ENCODE measurements at regions not wholly inside any gene's neighbourhood (a gene's known extent, or its start where the extent isn't known, plus 50 kb on each side); places are given as distances from the start of the nearest gene placed in this dataset.

DNA sequence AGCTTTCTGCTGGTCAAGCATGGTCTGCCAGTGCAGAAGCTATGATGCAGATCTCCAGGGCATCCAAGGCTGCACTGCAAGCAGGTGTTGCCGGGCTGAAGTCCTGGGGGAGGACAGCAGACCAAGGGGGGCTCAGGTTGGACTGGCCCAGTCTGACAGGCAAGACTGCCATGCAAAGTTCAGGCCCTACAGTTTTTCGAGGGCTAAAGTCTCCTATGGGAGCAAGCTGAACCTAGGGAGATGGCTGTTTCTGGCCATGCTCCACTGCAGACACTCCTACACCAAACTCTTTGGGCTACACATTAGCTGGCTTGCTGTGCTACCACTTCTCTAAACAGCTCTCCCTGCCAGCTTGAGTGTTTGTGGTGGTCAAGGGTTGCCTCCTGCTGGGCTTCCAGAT, 130.0 kb upstream of the SYNCRIP start:
- Histone ChIP-seq H3K9me3 (no peaks in the 10 kb centered on the region), H3K4me3 (no peak overlapping the region), H3K27me3 (replicated peaks; ENCODE audit: insufficient read depth) (no peaks in the 10 kb centered on the region), H3K36me3 (no peaks in the 10 kb centered on the region), H3K27ac (no peak overlapping the region), H3K4me1 (replicated peaks) (peaks cover 6% of the 10 kb centered on the region)
- intact Hi-C loops (cut with DNase I), result no loop called here
- TF ChIP-seq, protein P1, sequence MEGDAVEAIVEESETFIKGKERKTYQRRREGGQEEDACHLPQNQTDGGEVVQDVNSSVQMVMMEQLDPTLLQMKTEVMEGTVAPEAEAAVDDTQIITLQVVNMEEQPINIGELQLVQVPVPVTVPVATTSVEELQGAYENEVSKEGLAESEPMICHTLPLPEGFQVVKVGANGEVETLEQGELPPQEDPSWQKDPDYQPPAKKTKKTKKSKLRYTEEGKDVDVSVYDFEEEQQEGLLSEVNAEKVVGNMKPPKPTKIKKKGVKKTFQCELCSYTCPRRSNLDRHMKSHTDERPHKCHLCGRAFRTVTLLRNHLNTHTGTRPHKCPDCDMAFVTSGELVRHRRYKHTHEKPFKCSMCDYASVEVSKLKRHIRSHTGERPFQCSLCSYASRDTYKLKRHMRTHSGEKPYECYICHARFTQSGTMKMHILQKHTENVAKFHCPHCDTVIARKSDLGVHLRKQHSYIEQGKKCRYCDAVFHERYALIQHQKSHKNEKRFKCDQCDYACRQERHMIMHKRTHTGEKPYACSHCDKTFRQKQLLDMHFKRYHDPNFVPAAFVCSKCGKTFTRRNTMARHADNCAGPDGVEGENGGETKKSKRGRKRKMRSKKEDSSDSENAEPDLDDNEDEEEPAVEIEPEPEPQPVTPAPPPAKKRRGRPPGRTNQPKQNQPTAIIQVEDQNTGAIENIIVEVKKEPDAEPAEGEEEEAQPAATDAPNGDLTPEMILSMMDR (IDR thresholded peaks at IDR 0.05), result no peak
- TF ChIP-seq POLR2AphosphoS5 (IDR thresholded peaks at IDR 0.05) (no peak), POLR2A (IDR thresholded peaks at IDR 0.05) (no peak)
- WGBS, result 77% methylated on average over 2 of the region's 2 CpGs
- no peak for DNase-seq (ENCODE audit: low spot score)

DNA sequence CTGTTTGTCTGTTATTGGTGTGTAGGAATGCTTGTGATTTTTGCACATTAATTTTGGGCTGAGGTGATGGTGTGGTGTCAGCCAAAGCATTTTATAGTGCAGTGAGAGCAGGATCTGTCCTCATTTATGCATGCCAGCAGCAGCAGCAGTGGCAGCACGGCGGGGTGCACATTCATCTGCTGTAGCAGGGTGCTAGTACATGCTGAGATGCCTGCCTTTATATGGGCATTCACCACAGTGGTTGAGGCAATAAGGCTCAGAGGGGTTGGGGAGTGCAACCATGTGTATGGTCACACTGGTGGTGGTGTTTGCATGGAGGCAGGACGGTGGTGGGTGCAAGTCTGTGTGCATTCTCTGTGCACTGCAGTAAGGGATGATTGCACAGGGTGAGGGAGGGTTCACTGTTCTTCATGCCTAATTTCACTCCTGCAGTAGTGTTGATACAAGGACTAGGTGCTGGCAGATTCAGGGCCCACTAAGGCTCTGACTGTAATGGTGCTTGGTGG, 129.3 kb upstream of the SYNCRIP start:
- Histone ChIP-seq H3K36me3 (no peaks in the 10 kb centered on the region), H3K4me1 (replicated peaks) (peaks cover 6% of the 10 kb centered on the region), H3K9me3 (no peaks in the 10 kb centered on the region), H3K27me3 (replicated peaks; ENCODE audit: insufficient read depth) (no peaks in the 10 kb centered on the region), H3K27ac (no peak overlapping the region), H3K4me3 (no peak overlapping the region)
- DNase-seq (ENCODE audit: low spot score), result no peak
- no peak for TF ChIP-seq POLR2AphosphoS5 (IDR thresholded peaks at IDR 0.05)
- TF ChIP-seq, protein P1 (IDR thresholded peaks at IDR 0.05), result no peak
- no peak for TF ChIP-seq POLR2A (IDR thresholded peaks at IDR 0.05)
- WGBS, result 81% methylated on average over 3 of the region's 3 CpGs
- intact Hi-C loops (cut with DNase I), result no loop called here

DNA sequence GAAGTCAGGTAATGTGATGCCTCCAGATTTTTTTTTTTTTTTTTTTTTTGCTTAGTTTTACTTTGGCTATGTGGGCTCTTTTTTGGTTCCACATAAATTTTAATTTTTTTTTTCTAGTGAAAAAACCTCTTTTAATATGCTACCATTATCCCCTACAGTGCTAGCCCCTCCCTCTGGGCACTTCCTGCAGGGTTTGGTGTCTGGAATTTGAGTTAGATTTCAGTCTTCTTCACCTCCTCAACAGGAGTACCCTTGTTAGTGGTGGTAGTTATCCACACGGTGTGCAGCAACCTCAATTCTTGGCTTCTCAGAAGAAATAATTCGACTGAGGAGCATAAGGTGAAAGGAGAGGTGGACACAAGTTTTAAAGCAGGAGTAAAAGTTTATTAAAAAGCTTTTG, 128.8 kb upstream of the SYNCRIP start:
- 78% methylated on average over 2 of the region's 2 CpGs for WGBS
- peaks cover 6% of the 10 kb centered on the region for H3K4me1 ChIP-seq (replicated peaks)
- no peak overlapping the region for H3K27ac ChIP-seq
- DNase-seq (ENCODE audit: low spot score), result no peak
- H3K36me3 ChIP-seq, result no peaks in the 10 kb centered on the region
- H3K9me3 ChIP-seq, result no peaks in the 10 kb centered on the region
- intact Hi-C loops (cut with DNase I), result no loop called here
- TF ChIP-seq POLR2AphosphoS5 (IDR thresholded peaks at IDR 0.05), result no peak
- TF ChIP-seq POLR2A (IDR thresholded peaks at IDR 0.05), result no peak
- TF ChIP-seq, protein P1 (IDR thresholded peaks at IDR 0.05), result no peak
- H3K4me3 ChIP-seq, result no peak overlapping the region
- no peaks in the 10 kb centered on the region for H3K27me3 ChIP-seq (replicated peaks; ENCODE audit: insufficient read depth)

DNA sequence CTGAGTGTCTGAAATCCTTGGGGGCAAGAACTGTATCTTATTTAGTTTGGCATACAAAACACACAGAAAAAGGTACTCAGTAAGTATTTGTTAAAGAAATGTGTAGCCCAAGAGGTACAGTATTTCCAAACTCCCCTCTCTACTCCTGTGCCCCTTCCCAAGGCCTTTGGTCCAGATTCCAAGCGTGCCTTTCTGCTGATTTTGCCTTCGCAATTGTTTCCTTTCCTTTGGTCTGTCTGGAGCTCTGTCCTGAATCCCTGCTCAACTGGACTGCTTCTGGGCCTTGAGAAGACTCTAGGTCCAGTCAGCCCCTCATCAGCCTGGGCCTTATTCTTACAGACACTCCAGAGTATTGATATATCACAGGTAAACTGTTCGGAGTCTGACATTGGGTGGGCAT, 122.2 kb upstream of the SYNCRIP start:
- intact Hi-C loops (cut with DNase I), result no loop called here
- WGBS, result 91% methylated on average over 3 of the region's 3 CpGs
- Histone ChIP-seq H3K4me1 (replicated peaks) (no peaks in the 10 kb centered on the region), H3K9me3 (no peaks in the 10 kb centered on the region), H3K27ac (no peak overlapping the region), H3K27me3 (replicated peaks; ENCODE audit: insufficient read depth) (no peaks in the 10 kb centered on the region), H3K36me3 (no peaks in the 10 kb centered on the region), H3K4me3 (no peak overlapping the region)
- DNase-seq (ENCODE audit: low spot score), result no peak
- no peak for TF ChIP-seq POLR2AphosphoS5 (IDR thresholded peaks at IDR 0.05)
- TF ChIP-seq, protein P1 (IDR thresholded peaks at IDR 0.05), result no peak
- TF ChIP-seq POLR2A (IDR thresholded peaks at IDR 0.05), result no peak

DNA sequence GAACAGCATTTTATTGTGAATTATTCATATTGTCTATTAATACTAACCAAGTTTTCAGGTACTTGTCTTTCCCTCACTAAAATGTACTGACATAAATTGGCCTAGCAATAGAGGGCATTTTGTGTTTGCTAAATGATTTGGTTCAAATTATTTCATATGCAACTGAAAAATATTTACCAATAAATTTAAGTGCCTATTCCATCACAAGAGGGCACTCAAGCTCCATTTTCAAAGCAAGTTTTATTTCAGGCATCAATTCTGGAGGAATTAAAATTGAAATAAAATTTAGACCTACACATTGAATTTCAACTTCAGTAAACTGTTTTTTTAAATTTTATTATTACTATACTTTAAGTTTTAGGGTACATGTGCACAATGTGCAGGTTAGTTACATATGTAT, 114.3 kb upstream of the SYNCRIP start:
- no peaks in the 10 kb centered on the region for H3K27me3 ChIP-seq (replicated peaks; ENCODE audit: insufficient read depth)
- intact Hi-C loops (cut with DNase I), result no loop called here
- TF ChIP-seq, protein P1 (IDR thresholded peaks at IDR 0.05), result peak in 3 of 4 experiments; percentile 47 to 63 (median 57)
- TF ChIP-seq POLR2AphosphoS5 (IDR thresholded peaks at IDR 0.05), result no peak
- H3K27ac ChIP-seq, result no peak overlapping the region
- DNase-seq (ENCODE audit: low spot score), result no peak
- no peaks in the 10 kb centered on the region for H3K4me1 ChIP-seq (replicated peaks)
- H3K36me3 ChIP-seq, result no peaks in the 10 kb centered on the region
- no peak overlapping the region for H3K4me3 ChIP-seq
- H3K9me3 ChIP-seq, result no peaks in the 10 kb centered on the region

Measured in prostate gland (tissue), 2 donors.